Stimulated activated naive CD8-positive, alpha-beta T cell treated with anti-CD3 and anti-CD28 coated beads, Interleukin-15, amount 100 ng/mL, for 72 hours (primary cell): ENCODE measurements at regions not wholly inside any gene's neighbourhood (a gene's known extent, or its start where the extent isn't known, plus 50 kb on each side); places are given as distances from the start of the nearest gene placed in this dataset.

Experiments
- ATAC-seq: fragments of 150-1000 bp; cut with Tn5 transposase; 2 replicates; pipeline ENCODE4 v1.10.0; 2021; ENCODE audit warnings: mild to moderate bottlenecking, moderate library complexity
- DNase-seq, 2 donors: peaks; one replicate each; pipeline ENCODE4 v3.0.0; 2021 to 2022
- H3K27ac Mint-ChIP-seq, 2 donors: one replicate each; pipeline ENCODE4 v1.8.0; 2022; ENCODE audit warnings: mild to moderate bottlenecking in 2 of 2, mixed read lengths in 2 of 2, moderate library complexity in 2 of 2
- H3K27me3 Mint-ChIP-seq: one replicate; pipeline ENCODE4 v1.8.0; 2022; ENCODE audit warnings: mixed read lengths
- H3K4me1 Mint-ChIP-seq: one replicate; pipeline ENCODE4 v1.8.0; 2022; ENCODE audit warnings: mild to moderate bottlenecking, mixed read lengths
- H3K4me3 Mint-ChIP-seq, 2 donors: one replicate each; pipeline ENCODE4 v1.8.0; 2022; ENCODE audit warnings: mild to moderate bottlenecking in 2 of 2, mixed read lengths in 2 of 2, moderate library complexity in 1 of 2
- H3K9me3 Mint-ChIP-seq, 2 donors: one replicate each; pipeline ENCODE4 v1.8.0; 2022; ENCODE audit warnings: mixed read lengths in 2 of 2

- no peak for ATAC-seq
- Mint-ChIP-seq H3K4me1 (no peaks in the 10 kb centered on the region), H3K27ac (no peak overlapping the region), H3K27me3 (no peaks in the 10 kb centered on the region), H3K4me3 (no peak overlapping the region), H3K9me3 (peaks cover 0 to 8% of the 10 kb centered on the region in 2 donors)
- no peak for DNase-seq
Measured at GRCh38 chrX:4186331-4186730, 472.9 kb upstream of the PRKX start.

- no peak for ATAC-seq
- peaks cover 0 to 6% of the 10 kb centered on the region in 2 donors for H3K9me3 Mint-ChIP-seq
Measured at GRCh38 chrX:4185086-4185485, 471.6 kb upstream of the PRKX start.

GRCh38 chrX:4182408-4182806 is 469.0 kb upstream of the PRKX start:
- DNase-seq (no peak), ATAC-seq (no peak)
- Mint-ChIP-seq H3K4me1 (no peaks in the 10 kb centered on the region), H3K9me3 (no peaks in the 10 kb centered on the region), H3K27me3 (no peaks in the 10 kb centered on the region), H3K27ac (no peak overlapping the region), H3K4me3 (no peak overlapping the region)

More at GRCh38 chrX:4185086-4185485, 471.6 kb upstream of the PRKX start:
- no peak overlapping the region for H3K4me3 Mint-ChIP-seq
- DNase-seq = no peak
- H3K27ac Mint-ChIP-seq = no peak overlapping the region
- no peaks in the 10 kb centered on the region for H3K27me3 Mint-ChIP-seq
- no peaks in the 10 kb centered on the region for H3K4me1 Mint-ChIP-seq

- H3K27me3 Mint-ChIP-seq = no peaks in the 10 kb centered on the region
- DNase-seq (no peak), ATAC-seq (no peak)
- H3K4me1 Mint-ChIP-seq = no peaks in the 10 kb centered on the region
- no peak overlapping the region for H3K27ac Mint-ChIP-seq
- no peak overlapping the region for H3K4me3 Mint-ChIP-seq
- no peaks in the 10 kb centered on the region for H3K9me3 Mint-ChIP-seq
Measured at GRCh38 chrX:4181782-4182407, 468.4 kb upstream of the PRKX start.

GRCh38 chrX:4179031-4179430 is 465.6 kb upstream of the PRKX start:
- Mint-ChIP-seq H3K9me3 (no peaks in the 10 kb centered on the region), H3K4me1 (no peaks in the 10 kb centered on the region)

GRCh38 chrX:4175221-4175620 is 461.8 kb upstream of the PRKX start:
- no peaks in the 10 kb centered on the region for H3K27me3 Mint-ChIP-seq
- ATAC-seq = no peak
- H3K4me3 Mint-ChIP-seq = no peak overlapping the region
- no peaks in the 10 kb centered on the region for H3K9me3 Mint-ChIP-seq
- H3K27ac Mint-ChIP-seq = no peak overlapping the region
- no peak for DNase-seq
- H3K4me1 Mint-ChIP-seq = no peaks in the 10 kb centered on the region

More at GRCh38 chrX:4179031-4179430, 465.6 kb upstream of the PRKX start:
- no peak overlapping the region for H3K4me3 Mint-ChIP-seq
- H3K27me3 Mint-ChIP-seq = no peaks in the 10 kb centered on the region
- DNase-seq = no peak
- ATAC-seq = no peak
- H3K27ac Mint-ChIP-seq = no peak overlapping the region

- H3K9me3 Mint-ChIP-seq = no peaks in the 10 kb centered on the region
- no peak for ATAC-seq
- no peak for DNase-seq
Measured at GRCh38 chrX:4173743-4174142, 460.3 kb upstream of the PRKX start.

GRCh38 chrX:4151798-4152197 is 438.3 kb upstream of the PRKX start:
- no peaks in the 10 kb centered on the region for H3K27me3 Mint-ChIP-seq
- H3K4me3 Mint-ChIP-seq = no peak overlapping the region
- no peaks in the 10 kb centered on the region for H3K4me1 Mint-ChIP-seq
- H3K27ac Mint-ChIP-seq = no peak overlapping the region
- no peaks in the 10 kb centered on the region for H3K9me3 Mint-ChIP-seq
- DNase-seq (no peak), ATAC-seq (no peak)

More at GRCh38 chrX:4173743-4174142, 460.3 kb upstream of the PRKX start:
- no peaks in the 10 kb centered on the region for H3K27me3 Mint-ChIP-seq
- no peaks in the 10 kb centered on the region for H3K4me1 Mint-ChIP-seq
- no peak overlapping the region for H3K27ac Mint-ChIP-seq
- no peak overlapping the region for H3K4me3 Mint-ChIP-seq

GRCh38 chrX:4150259-4150658 is 436.8 kb upstream of the PRKX start:
- no peaks in the 10 kb centered on the region for H3K9me3 Mint-ChIP-seq
- no peak overlapping the region for H3K4me3 Mint-ChIP-seq
- DNase-seq (no peak), ATAC-seq (no peak)
- H3K27me3 Mint-ChIP-seq = no peaks in the 10 kb centered on the region
- no peak overlapping the region for H3K27ac Mint-ChIP-seq
- H3K4me1 Mint-ChIP-seq = no peaks in the 10 kb centered on the region

- ATAC-seq (no peak), DNase-seq (no peak)
- no peak overlapping the region for H3K27ac Mint-ChIP-seq
- no peaks in the 10 kb centered on the region for H3K9me3 Mint-ChIP-seq
- H3K4me3 Mint-ChIP-seq = no peak overlapping the region
- no peaks in the 10 kb centered on the region for H3K27me3 Mint-ChIP-seq
- no peaks in the 10 kb centered on the region for H3K4me1 Mint-ChIP-seq
Measured at GRCh38 chrX:4129626-4130025, 416.2 kb upstream of the PRKX start.

GRCh38 chrX:4118666-4119530 is 405.4 kb upstream of the PRKX start:
- ATAC-seq (no peak), DNase-seq (no peak)
- Mint-ChIP-seq H3K27me3 (no peaks in the 10 kb centered on the region), H3K27ac (no peak overlapping the region), H3K4me1 (no peaks in the 10 kb centered on the region), H3K4me3 (no peak overlapping the region), H3K9me3 (no peaks in the 10 kb centered on the region)

GRCh38 chrX:4110964-4111363 is 397.5 kb upstream of the PRKX start:
- H3K27ac Mint-ChIP-seq = no peak overlapping the region
- ATAC-seq = no peak

GRCh38 chrX:4094926-4095325 is 381.5 kb upstream of the PRKX start:
- DNase-seq (no peak), ATAC-seq (no peak)
- no peaks in the 10 kb centered on the region for H3K27me3 Mint-ChIP-seq
- peaks cover 0 to 5% of the 10 kb centered on the region in 2 donors for H3K9me3 Mint-ChIP-seq
- no peak overlapping the region for H3K27ac Mint-ChIP-seq
- H3K4me3 Mint-ChIP-seq = no peak overlapping the region
- H3K4me1 Mint-ChIP-seq = no peaks in the 10 kb centered on the region

More at GRCh38 chrX:4110964-4111363, 397.5 kb upstream of the PRKX start:
- DNase-seq = no peak
- no peak overlapping the region for H3K4me3 Mint-ChIP-seq
- no peaks in the 10 kb centered on the region for H3K27me3 Mint-ChIP-seq
- no peaks in the 10 kb centered on the region for H3K4me1 Mint-ChIP-seq
- no peaks in the 10 kb centered on the region for H3K9me3 Mint-ChIP-seq

GRCh38 chrX:4091046-4091760 is 377.8 kb upstream of the PRKX start:
- no peaks in the 10 kb centered on the region for H3K27me3 Mint-ChIP-seq
- DNase-seq (no peak), ATAC-seq (no peak)
- no peak overlapping the region for H3K4me3 Mint-ChIP-seq
- H3K27ac Mint-ChIP-seq = no peak overlapping the region
- H3K9me3 Mint-ChIP-seq = no peaks in the 10 kb centered on the region
- H3K4me1 Mint-ChIP-seq = no peaks in the 10 kb centered on the region

GRCh38 chrX:4059893-4060292 is 346.4 kb upstream of the PRKX start:
- Mint-ChIP-seq H3K27ac (no peak overlapping the region), H3K4me3 (no peak overlapping the region), H3K9me3 (no peaks in the 10 kb centered on the region), H3K4me1 (no peaks in the 10 kb centered on the region), H3K27me3 (no peaks in the 10 kb centered on the region)
- ATAC-seq (no peak), DNase-seq (no peak)

GRCh38 chrX:4043951-4044350 is 330.5 kb upstream of the PRKX start:
- Mint-ChIP-seq H3K9me3 (peaks cover 0 to 5% of the 10 kb centered on the region in 2 donors), H3K27ac (no peak overlapping the region), H3K27me3 (no peaks in the 10 kb centered on the region), H3K4me3 (no peak overlapping the region), H3K4me1 (no peaks in the 10 kb centered on the region)
- ATAC-seq = no peak
- DNase-seq = no peak
